NCI-H1092 treated with DMSO at 0.1 percent for 48 hours (cell line): ENCODE measurements at regions not wholly inside any gene's neighbourhood (a gene's known extent, or its start where the extent isn't known, plus 50 kb on each side); places are given as distances from the start of the nearest gene placed in this dataset.

Experiments
- DNase-seq: peaks from one replicate; lab custom pipeline; 2025; lab: John Stamatoyannopoulos, UW

DNA sequence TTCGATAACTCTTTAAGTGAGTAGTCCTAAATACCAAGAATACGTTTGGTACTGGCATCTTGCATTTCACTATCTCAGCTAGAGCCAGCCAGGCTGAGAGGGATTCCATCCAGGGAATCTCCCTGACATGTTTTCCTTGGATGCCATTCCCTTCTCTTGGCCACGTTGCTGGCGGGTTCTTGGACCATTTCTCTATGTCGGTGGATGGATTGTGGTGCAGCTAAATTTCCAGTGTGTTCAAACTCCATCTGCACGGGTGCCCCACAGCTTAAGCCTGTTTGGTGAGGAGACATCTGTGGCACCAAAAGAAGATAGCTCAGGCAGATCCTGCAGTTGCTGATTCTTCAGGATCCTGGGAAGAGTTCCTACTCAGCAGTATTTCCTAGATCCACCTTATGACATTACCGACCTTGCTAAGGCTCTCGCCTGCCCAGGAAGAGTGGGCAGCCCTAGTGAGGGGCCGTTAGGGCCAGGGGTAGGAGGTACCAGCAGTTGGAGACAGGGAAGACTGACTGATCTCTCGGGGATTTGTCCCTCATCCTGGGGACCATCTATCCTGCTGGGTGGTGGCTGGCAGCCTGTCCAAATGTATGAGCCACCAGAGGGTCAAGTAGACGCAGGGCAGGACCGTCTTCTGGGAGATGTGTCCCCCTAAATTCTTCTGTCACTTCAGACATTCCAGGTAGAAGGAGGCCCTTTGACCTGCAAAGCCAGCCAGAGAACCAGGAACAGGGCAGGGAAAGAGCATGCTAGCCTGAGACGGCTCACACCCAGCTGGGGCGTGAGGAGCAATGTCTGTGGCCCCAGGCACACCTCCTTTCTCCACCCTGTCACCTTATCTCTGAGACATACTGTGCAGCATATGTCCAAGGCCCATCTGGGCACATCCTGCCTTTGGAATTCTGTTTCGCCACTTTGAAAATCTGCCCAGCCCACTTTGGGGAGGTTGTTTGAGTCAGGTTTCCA lies 72.6 kb upstream of the CAPRIN2 start:
- DNase-seq = no peak

DNA sequence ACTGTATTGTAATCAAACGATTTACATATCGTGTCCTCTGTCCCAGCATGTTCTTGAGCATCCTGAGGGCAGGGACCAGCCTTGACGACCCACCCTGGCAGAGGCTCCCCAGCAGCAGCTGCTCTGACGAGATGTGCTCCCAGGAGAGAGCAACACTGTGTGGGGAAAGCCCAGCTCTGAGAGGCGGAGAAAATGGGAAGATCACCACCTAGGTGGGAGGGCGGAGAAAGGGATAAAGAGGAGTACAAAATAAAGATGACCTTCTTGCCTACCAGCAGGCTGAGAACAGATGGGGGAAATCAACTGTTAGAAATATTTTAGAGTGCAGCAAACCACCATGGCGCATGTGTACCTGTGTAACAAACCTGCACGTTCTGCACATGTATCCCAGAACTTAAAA lies 71.5 kb upstream of the CAPRIN2 start:
- DNase-seq = no peak

DNA sequence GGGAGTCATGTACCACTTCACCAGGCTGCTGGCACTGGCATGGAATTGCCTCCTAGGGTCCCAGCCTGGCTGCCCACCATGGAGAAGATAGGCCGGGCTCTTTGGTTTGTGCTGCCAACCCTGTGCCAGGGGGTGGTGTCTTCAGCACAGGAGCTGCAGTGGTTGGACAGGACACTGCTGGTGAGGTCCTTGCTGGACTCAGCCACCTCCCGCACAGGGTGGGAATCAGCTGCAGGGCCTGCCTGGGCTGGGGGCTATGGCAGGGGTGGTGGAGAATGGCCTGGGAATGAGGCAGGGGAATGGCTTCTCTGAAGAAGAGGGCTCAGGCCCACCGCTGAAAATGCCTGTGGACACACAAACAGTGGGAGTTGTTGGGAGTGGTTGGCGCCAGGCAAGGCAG lies 70.6 kb upstream of the CAPRIN2 start:
- DNase-seq = no peak

GRCh38 chr12:30824311-30824710 lies 69.6 kb upstream of the CAPRIN2 start:
- no peak for DNase-seq

DNA sequence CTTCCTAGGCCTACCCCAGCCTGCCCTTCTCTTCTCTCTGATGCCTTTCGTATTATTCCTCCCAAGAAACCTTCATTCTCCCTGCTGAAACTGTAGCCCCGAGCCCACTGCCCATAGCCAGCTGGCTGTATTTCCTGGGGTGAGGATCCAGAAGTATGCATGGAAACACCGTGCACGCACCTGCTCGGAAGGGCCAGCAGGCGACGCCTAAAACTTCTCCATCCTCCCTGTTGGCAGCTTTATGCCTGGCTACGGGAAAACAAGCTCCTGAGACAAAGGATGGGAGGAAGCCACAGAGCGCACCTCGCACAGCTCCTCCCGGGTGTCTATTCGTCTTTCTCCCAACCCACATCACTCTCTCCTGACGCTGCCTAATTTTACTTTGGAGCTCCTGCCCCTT lies 69.0 kb upstream of the CAPRIN2 start:
- no peak for DNase-seq

DNA sequence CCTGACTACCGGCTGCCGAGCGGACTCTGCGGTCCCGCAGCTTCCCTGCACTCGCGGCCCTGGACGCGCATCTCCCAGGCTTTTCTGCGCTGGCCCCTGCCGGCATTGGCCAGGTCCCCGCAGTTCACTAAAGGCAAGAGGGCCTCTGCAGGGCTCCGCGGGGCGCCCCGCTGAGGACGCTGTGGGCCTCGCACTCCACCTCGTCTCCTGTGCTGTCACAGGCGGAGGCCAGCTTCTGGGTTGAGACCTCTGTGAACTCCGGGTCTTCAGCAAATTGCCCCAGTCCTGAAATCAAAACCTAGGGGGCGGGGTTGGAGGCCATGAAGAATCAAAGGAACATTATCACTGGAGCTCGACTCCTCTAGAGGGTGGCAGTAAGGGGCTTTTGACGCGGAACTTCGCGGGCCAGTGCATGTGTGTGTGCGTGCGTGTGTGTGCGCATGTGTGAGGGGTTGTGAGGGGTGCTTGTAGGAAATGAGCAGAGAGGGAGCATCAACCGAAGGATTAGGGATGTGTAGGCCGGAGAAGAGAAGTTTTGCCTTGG lies 68.5 kb upstream of the CAPRIN2 start:
- DNase-seq = no peak

DNA sequence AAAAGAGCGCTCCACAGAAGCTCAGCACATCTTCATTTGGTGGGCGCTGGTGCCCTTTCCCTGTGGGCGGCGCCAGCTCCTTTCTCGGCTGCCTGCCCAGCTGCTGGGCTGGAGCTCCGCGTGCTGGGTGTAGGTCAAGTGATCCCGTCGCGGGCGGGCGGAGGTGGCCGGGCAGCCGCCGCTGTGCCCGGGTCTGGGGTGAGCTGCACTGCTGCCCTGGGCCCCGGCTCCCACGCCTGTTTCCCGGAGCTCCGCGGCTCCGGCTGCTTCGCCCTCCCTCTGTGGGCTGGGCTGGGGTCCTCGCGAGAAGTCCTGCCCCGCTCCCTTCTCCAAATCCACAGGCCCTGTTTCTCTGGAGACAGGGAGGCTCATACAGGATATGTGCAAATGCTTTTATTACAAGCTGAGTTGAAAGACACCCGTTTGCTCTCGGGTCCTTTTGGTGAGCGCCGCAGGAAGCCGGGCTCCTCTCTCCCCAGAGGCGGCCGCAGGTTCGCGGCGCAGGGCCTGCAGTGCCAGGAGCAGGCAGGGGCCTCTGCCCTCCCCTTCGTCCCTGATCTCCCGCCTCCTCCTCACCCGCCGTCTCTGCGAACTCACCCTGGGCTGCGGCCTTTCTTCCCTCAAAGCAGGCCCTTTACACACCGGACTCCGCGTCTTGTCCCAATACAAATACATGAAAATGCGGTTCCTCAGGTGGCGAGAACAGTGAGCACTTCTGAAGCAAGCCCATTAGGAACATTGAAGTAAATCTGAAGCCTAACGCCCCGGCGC lies 67.8 kb upstream of the CAPRIN2 start:
- peak; percentile 33 for DNase-seq

GRCh38 chr12:30820406-30820946 lies 65.7 kb upstream of the CAPRIN2 start:
- no peak for DNase-seq

DNA sequence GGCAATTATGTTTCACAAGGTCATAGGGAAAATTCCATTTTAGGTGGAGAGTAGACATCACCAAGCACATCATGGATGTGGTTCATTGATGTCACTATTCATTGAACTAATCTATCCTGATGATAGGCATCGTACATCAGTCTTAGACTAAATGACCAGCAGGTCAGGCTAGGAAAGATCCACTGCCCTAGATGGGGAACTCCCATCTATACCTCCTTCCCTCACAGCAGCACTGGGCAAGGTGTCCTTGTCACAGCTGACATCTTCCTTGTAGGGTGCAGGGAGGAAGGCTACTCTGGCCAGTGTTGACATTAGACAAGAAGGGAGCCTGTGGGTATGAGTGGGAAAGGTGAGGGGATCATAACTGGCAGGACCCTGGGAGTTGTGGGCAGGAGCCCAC lies 63.8 kb upstream of the CAPRIN2 start:
- no peak for DNase-seq

DNA sequence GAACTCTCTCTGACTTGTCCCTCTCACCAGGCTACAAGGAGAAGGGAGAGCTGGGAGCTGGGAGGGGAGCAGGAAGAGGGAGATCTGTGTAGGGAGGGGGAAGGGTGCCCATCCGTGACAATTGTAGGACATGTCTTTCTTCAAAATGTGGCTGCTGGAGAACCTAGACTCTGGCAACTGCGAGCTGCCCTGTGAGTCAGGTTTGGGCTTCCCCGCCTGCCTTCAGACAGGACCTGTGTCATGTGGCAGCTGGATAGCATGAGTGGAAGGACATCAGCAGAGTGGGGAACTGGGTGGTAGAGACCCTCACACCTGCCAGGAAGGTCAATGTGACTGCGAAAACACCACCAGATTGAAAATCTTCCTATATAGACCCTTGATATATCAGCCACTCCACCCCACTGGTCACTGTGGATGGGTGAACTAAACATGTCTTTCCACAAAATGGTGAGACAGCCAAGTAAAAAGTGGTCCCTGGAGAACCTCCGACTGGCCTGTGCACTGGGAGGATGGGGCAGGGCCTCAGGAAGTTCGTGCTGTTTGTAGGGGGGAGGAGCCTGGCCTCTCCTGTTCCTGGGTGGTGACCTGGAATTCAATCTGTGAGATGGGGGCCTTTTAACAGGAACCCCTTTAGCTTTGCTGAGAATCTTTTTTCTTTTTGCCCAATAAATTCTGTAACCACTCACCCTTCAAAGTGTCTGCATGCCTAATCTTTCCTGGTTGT lies 62.2 kb upstream of the CAPRIN2 start:
- no peak for DNase-seq

- DNase-seq = no peak
Measured at GRCh38 chr12:30814295-30814655, 59.5 kb upstream of the CAPRIN2 start.

DNA sequence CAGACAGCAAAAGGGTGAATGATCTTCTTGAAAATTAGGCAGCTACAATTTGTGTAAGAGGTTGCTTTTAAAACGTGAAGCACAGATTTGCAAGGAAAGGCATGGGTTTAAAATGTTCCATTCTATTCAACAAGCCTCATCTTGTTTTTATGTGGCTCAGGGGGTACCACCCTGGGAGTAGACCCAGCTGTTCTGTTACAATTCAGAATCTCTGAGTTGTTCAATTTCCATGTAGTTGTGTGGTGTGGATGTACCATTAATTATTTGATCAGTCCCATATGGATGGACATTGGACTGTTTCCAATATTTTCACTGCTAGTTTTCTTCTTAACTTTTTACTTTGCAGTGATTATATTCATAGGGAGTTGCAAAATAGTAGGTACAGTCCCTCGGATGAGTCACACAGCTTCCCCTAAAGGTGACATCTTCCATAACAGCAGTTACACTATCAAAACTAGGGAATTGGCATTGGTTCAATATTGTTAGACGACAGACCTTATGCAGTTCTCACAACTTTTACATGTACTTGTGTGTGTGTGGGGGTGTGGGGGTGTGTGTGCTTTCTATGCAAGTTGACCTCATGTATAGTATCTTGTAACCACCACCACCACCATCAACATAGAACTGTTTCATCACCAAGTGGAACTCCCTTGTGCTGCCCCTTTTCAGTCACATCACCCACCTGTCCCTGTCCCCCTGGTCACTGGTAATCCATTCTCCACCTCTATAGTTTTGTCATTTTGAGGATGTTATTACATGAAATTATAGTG lies 59.0 kb upstream of the CAPRIN2 start:
- DNase-seq = no peak

- DNase-seq = no peak
Measured at GRCh38 chr12:30811966-30812365, 57.2 kb upstream of the CAPRIN2 start.

DNA sequence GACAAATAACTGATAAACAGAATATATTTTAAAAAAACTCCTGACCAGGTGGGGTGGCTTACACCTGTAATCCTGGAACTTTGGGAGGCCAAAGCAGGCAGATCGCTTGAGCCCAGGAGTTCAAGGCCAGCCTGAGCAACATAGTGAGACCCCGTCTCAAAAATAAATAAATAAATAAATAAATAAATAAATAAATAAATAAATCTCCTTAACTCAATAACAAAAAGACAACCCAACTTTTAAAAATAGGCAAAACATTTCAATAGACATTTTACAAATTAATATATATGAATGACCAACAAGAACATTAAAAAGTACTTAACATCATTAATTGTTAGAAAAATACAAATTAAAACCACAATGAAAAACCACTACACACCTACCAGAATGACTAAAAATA lies 56.2 kb upstream of the CAPRIN2 start:
- DNase-seq = no peak

- no peak for DNase-seq
Measured at GRCh38 chr12:30807695-30808034, 52.9 kb upstream of the CAPRIN2 start.

GRCh38 chr12:30806989-30807694 lies 52.4 kb upstream of the CAPRIN2 start:
- DNase-seq = peak; percentile 75

DNA sequence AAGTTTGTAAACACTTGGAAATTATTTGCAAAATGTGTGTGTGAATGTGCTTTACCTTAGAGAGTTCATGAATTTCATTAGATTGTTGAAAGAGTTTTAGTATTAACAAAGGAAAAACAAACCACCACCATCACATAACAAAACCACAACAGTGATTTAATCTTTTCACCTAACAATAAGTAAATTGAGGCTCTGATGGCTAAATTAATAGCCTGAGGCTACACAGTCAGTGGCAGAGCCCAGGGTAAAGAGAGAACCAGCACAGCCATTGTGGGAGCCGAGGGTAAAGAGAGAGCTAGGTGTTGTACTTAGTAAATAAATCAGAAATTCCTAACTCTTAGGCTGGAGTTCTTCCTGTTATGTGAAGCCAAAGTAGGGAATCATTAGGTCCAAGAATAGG lies 51.2 kb upstream of the CAPRIN2 start:
- no peak for DNase-seq
